HG02678 (cell line): ENCODE measurements at regions not wholly inside any gene's neighbourhood (a gene's known extent, or its start where the extent isn't known, plus 50 kb on each side); places are given as distances from the start of the nearest gene placed in this dataset.

Source experiments
- ATAC-seq: cut with Tn5 transposase; IDR thresholded peaks from one replicate; pipeline ENCODE4 v1.9.1; 2021; ENCODE audit warnings: mild to moderate bottlenecking, moderate library complexity; ENCODE audit not compliant: unreplicated experiment

DNA sequence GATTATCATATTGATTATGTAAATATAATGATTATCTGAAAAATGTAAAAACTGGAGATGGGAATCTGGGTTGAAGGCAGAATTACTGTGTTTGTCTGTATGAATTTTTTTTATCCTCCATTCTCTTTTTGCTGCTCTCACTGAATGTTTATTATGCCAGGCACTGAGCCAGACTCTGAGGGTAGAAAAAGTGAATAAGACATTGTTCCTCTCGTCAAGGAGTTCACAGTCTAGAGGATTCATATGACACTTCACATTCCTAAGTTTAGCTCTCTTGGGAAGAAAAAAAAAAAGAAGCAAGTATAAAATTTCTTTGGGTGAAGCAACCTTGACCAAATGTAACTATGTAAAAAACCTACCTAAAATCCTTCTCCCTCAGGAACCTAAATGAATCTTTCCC is 120.9 kb upstream of the LMO3 start:
- no peak for ATAC-seq

DNA sequence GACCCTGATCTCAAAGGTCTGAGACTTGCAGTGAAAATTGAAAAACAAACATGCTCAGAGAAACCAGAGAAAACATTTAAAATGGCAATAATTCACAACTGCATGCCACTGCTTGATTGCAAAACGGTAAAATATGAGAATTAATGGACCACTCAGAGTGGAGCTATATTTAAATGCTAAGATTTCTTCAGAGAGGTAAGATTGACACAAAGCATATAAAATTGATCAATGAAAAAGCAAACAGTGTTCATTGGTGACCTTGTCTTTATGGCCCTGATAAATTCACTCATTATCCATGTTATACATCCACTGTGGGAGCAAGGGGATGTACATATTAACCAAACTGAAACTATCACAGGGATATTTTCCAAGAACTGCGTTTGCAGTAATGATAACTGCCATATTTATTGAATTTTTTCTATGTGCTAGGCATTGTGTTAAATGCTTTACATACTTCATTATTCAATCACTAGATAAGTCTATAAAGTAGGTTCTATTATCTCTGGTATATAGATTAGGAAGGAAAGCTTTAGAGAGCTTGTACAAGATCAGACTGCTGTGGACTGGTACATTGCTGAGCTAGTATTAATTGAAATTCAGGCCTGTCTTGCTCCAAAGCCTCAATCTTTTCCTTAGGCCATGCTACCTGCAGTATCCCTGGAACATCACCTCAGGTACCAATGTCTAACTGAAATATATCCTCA is 113.9 kb upstream of the LMO3 start:
- no peak for ATAC-seq

DNA sequence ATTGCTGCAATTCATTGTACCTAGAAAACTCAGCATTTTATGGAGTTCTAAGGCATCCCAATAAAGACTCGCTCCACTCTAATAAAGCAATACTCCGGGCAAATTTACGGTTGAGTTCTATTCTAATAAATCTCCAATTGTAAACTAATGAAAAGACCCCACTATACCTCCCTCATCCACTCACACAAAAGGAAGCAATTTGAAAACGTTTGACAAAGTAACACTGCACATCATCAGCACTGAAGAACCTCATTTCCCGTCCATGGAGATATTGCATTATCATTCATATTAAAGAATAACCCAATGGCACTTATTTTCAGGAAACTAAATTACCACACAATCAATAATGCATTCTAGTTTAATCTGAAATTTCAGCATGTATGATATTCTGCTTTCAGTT is 111.0 kb upstream of the LMO3 start:
- no peak for ATAC-seq

DNA sequence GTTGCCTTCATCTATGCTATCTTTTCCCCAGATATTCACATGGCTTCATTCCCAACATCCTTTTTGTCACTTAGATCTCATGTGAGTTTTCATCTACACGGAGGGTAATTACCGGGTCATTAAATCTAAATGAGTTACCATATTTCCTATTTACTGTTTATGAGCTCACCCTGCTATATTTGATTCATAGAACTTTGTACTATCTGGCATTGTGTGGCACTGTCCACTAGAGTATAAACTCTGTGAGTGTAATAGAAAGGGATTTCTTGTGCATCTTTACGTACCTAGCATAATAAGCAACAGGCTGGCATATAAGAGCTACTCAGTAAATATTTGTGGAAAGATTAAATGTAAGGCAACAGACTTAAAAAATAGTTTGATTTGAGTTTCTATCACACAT is 86.1 kb upstream of the LMO3 start:
- ATAC-seq = no peak

DNA sequence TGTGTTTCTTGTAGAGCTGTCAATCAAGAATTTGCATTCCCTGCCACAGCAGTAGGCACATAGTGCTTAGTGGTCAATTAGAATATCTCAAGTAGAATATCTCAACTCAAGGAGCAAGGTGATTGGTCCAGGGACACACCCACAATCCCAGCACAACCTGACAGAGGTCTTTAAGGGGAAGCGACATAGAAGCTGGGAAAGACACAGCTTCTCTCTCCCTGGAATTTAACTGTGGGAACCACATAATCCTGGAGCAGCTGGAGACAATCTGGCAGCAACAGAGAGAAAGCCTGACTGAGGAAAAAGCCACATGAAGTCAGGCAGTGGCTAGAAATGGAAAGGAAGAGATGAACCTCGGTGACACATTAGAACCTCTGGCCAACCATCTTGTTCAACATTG is 85.7 kb upstream of the LMO3 start:
- ATAC-seq = no peak

DNA sequence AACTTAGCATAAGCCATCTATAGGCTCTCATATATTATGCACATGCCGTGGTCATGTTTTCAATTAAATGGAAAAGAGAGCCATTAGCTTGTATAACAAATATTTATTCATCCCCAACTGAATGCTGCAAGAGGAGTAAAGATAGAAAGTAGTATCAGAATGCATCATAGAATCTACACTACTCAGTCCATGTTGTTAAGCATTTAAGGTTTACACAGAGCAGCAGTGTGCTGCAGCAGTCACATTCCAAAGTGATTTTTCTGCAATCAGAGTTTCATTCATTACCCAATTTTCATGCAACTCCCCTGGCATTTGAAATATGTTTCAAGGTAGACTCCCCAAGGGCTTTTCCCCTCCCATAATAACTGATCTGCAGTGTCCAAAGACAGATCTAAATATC is 82.2 kb upstream of the LMO3 start:
- ATAC-seq = no peak

DNA sequence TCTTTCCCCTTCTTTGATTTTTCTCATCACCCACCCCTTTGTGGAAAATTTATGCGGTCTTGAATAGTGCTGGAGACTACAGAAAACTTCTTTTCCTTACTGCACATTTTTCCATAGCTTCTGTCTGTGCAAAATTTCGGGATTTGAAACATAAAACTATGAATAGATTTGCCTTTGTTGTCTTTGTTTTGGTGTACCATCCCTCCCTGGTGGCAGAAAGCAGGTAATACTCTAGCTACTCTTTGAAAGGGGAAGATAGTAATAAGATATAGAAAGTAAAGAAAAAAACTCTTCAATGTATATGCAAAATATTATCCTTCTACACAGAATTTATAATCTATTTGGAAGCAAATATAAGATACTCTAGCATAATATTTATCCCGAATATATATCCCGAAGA is 79.1 kb upstream of the LMO3 start:
- no peak for ATAC-seq

DNA sequence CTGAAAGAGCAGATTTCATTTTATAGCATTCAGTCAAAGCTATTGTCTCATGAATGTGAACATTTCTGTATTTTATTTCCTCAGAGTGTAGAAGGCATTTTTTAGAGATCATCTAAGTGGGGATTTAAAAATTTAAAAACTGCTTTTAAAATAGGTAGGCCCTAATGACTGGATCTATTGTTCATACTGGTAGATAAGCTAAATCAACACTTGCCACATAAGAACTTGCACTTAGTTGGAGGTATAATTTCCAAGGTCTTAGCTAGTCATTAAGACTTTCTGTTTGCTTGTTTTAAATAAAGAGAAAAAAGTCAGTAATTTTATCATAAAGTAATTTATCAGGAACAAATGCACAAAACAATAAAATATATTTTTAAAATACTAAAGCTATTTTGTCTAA is 75.2 kb upstream of the LMO3 start:
- ATAC-seq = no peak

DNA sequence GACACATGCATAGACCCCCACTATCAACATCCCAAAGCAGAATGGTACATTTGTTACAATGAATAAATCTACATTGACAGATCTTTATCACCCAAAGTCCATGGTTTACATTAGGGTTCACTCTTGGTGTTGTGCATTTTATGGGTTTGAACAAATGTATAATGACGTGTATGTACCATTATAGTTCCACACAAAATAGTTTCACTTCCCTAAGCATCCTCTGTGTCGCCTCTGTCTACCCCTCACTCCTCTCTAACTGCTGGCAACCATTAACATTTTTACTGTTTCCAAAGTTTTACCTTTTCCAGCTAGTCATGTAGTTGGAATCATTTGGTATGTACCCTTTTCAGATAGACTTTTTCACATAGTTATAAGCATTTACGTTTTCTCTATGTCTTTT is 69.5 kb upstream of the LMO3 start:
- no peak for ATAC-seq

DNA sequence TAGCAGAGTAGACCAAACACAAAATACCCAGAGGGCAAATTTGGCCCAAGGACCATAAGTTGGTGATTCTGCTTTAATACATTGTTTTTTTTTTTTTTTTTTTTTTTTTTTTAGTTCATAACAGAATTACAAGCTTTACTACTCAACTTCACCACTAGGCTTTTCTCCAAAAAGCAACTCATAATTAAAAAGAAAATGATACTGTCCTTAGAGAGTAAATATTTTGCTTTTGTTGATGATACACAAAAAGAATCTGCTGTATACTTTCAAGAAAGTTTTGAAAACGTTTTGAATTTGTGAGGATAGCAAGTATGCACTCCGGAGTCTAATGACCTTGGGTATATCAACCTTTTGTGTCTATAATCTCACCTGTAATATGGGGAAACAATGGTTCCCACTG is 68.9 kb upstream of the LMO3 start:
- ATAC-seq = no peak

DNA sequence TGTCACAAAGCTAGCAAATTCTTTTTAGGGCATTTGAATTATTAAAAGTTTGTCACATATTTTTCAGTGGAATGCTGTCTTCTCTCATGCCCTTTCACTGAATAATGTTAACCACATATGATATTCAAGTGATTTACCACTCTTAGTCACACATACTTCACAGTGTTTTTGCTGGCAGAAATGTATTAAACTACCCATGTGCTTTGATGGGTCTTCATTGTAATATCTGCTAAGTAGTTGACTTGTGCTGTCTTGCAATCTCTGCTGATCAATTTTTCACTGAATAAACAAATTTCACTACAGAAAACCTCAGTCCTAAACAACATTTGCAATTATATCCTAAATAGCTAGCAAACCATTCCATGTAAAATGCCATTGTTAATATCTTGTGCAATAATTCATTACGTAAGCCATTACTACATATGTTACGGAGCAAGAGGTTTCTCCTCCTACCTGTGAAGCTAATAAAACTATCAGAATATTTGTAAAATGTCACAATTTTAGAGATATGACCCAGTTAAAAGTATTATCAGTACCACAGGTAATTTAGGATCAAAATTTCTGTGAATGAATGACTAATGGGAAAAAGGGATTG is 64.6 kb upstream of the LMO3 start:
- no peak for ATAC-seq

DNA sequence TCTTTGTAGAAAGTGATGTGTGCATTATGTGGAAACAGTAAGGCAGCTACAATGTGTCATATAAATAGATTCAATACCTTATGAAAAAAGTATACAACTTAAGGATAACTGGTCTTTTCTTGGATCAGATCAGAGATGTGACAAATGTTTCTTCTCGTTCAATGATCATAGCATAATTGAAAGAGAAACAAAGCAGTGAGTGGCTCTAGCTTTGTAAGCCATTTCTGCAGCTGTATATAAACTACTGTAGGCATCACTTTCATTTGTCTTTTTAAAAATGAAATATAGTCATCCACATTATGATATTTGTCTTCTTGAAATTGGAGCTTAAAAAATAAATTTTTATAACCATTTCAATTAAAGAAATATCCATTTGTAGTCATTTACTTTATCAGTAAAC is 63.8 kb upstream of the LMO3 start:
- no peak for ATAC-seq

DNA sequence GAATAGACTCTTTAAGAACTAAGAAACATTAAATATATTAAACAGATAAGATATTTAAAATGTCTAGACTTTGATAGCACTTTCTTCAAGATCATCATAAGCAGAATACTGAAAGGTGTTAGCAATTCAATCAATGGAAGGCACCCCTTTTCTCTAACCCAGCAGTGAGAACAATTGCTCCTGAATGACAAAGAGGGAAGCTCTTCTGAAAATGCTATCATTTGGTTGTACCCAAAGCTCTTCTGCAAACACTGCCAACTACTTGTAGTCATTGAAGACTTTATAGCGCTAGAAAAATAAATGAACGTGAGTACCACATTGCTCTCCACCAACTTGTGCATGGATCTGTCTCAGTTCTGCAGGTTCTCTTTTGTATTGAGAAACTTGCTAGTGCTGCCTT is 62.2 kb upstream of the LMO3 start:
- no peak for ATAC-seq

DNA sequence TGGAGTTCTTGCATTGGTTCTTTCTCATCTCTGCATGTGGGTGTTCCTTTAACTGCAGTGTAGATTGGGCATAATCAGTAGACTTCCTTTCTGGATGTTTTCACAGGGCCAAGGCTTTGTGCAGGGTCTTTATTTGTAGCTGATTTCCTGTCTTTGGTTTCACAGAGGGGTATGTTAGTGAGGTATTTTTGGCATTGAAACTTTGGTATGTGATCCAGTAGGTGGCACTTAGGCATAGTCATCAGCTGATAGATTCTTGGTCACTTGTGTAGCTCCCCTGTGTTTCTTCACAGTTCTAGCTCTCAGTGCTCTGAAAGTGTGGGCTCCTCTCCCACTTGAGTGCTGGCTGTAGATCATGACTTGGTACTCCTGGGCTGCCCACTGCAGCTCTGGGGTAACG is 52.7 kb upstream of the LMO3 start:
- ATAC-seq = no peak
